GM23338 (cell line): ENCODE measurements at regions not wholly inside any gene's neighbourhood (a gene's known extent, or its start where the extent isn't known, plus 50 kb on each side); places are given as distances from the start of the nearest gene placed in this dataset.

ENCODE experiments used
- CREB1 ChIP-seq: fragments of 250-450 bp; sonication (Bioruptor Pico); IDR thresholded peaks from 2 replicates; pipeline ENCODE4 v1.5.0; 2020; ENCODE audit warnings: low read depth, mild to moderate bottlenecking, moderate library complexity
- CTCF ChIP-seq, 2 experiments: fragments of 200-600 bp in 1 of 2; sonication (generic) in 1 of 2; conservative IDR thresholded peaks; 2 replicates each; pipeline versions ENCODE4 v1.5.1 to v1.6.1; 2016 to 2017; ENCODE audit warnings: antibody characterized with exemption in 2 of 2, low read depth in 2 of 2, mild to moderate bottlenecking in 2 of 2, moderate library complexity in 1 of 2
- EZH2 ChIP-seq: fragments of 200-600 bp; sonication (generic); IDR thresholded peaks from one replicate; pipeline ENCODE4 v1.8.0; 2017; ENCODE audit warnings: antibody characterized with exemption, mild to moderate bottlenecking, low read depth; ENCODE audit not compliant: unreplicated experiment
- EZH2phosphoT487 ChIP-seq: fragments of 200-600 bp; sonication (generic); IDR thresholded peaks from one replicate; pipeline ENCODE4 v1.8.1; 2018; ENCODE audit warnings: antibody characterized with exemption; ENCODE audit not compliant: unreplicated experiment
- POLR2AphosphoS5 ChIP-seq: IDR thresholded peaks from 2 replicates; pipeline ENCODE4 v1.6.1; 2016; ENCODE audit warnings: antibody characterized with exemption, low read depth
- REST ChIP-seq: IDR thresholded peaks from one replicate; pipeline ENCODE4 v1.6.1; 2018; ENCODE audit warnings: antibody characterized with exemption; ENCODE audit not compliant: unreplicated experiment
- ZNF114 ChIP-seq: fragments of 250-450 bp; sonication (Bioruptor Pico); IDR thresholded peaks from 2 replicates; pipeline ENCODE4 v1.5.0; 2020; ENCODE audit warnings: mild to moderate bottlenecking, moderate library complexity

DNA sequence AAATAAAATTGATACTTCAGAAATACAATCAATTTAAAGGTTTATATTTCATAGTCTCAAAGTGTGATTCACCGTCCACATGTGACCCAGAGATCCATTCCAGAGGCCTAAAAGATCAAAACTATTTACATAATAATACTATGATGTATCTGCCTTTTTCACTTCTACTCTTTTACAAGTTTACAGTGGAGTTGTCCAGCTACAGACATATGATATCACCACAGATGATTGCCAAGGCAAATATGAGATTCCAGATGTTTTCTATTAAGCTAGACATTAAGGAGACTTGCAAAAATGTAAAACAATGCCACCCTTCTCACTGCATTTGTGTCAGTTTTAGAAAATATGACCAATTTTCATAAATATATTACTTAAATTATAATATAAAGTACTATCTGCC, 443.7 kb downstream of the GJA1 start:
- TF ChIP-seq POLR2AphosphoS5: no peak
- no peak for TF ChIP-seq EZH2phosphoT487
- no peak for TF ChIP-seq CTCF (conservative IDR thresholded peaks at IDR 0.05; ENCODE audit: low read depth in 2 of 2)
- TF ChIP-seq ZNF114: no peak
- no peak for TF ChIP-seq CREB1 (CRISPR knock-in tag)
- no peak for TF ChIP-seq EZH2
- TF ChIP-seq REST: no peak
